B cell (primary cell): ENCODE measurements at regions not wholly inside any gene's neighbourhood (a gene's known extent, or its start where the extent isn't known, plus 50 kb on each side); places are given as distances from the start of the nearest gene placed in this dataset.

Source experiments
- CTCF ChIP-seq: fragments of 200-600 bp; IDR thresholded peaks from one replicate; pipeline ENCODE4 v1.8.0; 2022; ENCODE audit warnings: antibody characterized with exemption, mild to moderate bottlenecking
- EZH2 ChIP-seq: IDR thresholded peaks from 2 replicates; pipeline ENCODE4 v1.6.1; 2012; ENCODE audit warnings: borderline replicate concordance, low read depth, mild to moderate bottlenecking, moderate library complexity, low read length; ENCODE audit not compliant: insufficient read depth, poor library complexity, severe bottlenecking

- TF ChIP-seq CTCF (no peak), EZH2 (no peak)
Observed at GRCh38 chr1:4530166-4530785, 124.1 kb upstream of the AJAP1 start.
